ENCODE measurements at regions not wholly inside any gene's neighbourhood (a gene's known extent, or its start where the extent isn't known, plus 50 kb on each side); places are given as distances from the start of the nearest gene placed in this dataset.

DNA sequence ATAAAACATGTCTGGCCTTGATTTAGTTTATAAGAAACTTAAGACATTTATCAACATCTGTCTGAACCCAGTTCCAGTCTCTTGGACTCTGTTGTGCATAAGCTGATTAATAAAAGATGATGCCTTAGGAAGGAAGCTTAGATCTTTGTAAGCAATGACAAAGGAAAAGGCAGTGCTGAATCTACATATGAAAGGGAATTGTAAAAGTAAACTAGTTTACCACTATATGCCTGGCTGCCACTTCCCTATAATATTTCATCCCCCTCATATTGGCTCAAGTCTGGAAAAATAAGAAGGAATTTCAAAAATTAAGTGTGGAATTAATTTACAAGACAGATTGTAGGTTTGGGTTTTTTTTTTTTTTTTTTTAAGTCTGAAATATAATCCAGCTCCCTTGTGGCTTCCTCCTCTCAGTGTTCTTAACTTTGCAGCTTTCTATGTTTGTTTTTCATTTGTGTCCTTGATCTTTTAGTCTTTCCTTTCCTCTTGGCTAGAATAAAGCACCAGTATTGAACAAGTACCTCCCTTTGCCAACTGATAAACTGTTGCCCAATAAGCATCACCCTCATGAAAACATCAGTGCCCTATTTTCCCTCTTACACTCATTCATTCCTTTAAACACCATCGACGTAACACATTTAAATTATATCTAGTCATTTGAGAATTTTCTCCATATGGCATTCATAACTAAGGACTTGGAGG, 146.7 kb upstream of the TBX18 start:
- H3K9me3 ChIP-seq (replicated peaks): no peaks in the 10 kb centered on the region
- H3K4me1 ChIP-seq: no peaks in the 10 kb centered on the region
- H3K27me3 ChIP-seq (ENCODE audit: low read depth): no peaks in the 10 kb centered on the region
- H3K36me3 ChIP-seq: no peaks in the 10 kb centered on the region
- DNase-seq: no peak
- TF ChIP-seq, protein P1, sequence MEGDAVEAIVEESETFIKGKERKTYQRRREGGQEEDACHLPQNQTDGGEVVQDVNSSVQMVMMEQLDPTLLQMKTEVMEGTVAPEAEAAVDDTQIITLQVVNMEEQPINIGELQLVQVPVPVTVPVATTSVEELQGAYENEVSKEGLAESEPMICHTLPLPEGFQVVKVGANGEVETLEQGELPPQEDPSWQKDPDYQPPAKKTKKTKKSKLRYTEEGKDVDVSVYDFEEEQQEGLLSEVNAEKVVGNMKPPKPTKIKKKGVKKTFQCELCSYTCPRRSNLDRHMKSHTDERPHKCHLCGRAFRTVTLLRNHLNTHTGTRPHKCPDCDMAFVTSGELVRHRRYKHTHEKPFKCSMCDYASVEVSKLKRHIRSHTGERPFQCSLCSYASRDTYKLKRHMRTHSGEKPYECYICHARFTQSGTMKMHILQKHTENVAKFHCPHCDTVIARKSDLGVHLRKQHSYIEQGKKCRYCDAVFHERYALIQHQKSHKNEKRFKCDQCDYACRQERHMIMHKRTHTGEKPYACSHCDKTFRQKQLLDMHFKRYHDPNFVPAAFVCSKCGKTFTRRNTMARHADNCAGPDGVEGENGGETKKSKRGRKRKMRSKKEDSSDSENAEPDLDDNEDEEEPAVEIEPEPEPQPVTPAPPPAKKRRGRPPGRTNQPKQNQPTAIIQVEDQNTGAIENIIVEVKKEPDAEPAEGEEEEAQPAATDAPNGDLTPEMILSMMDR (IDR thresholded peaks at IDR 0.05; ENCODE audit: borderline replicate concordance): no peak
- H3K4me3 ChIP-seq: no peak overlapping the region
- intact Hi-C loops (cut with micrococcal nuclease): no loop called here
- no peak overlapping the region for H3K27ac ChIP-seq (replicated peaks)

DNA sequence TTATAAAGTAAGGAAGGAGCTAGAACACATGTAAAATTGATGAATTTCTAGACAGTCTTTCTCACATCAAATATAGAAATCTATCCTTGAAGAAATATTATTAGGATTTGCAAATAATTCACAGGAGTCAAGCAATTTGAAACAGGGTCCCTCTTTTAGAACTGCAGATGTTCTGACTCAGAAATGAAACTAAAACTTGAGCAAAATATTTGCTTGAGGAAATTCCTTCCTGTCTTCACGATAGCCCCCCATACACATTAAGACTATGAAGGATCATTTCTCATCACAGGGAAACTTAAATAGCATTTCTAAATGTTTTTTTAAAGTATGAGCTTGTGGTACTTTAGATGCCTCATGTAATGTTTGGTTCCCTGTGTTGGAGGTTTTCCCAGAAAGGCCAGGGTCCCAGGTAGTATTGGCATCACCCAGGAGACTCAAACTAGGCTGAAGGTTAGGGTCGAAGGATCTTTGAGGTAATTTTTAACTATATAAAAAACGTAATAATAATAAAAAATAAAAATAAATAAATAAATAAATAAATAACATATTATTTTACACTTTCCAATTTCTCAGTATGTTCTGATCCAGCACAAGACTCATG, 144.0 kb upstream of the TBX18 start:
- intact Hi-C loops (cut with micrococcal nuclease): no loop called here
- Histone ChIP-seq H3K27me3 (ENCODE audit: low read depth) (no peaks in the 10 kb centered on the region), H3K36me3 (no peaks in the 10 kb centered on the region), H3K4me3 (no peak overlapping the region), H3K9me3 (replicated peaks) (no peaks in the 10 kb centered on the region), H3K4me1 (no peaks in the 10 kb centered on the region), H3K27ac (replicated peaks) (no peak overlapping the region)
- TF ChIP-seq, protein P1 (IDR thresholded peaks at IDR 0.05; ENCODE audit: borderline replicate concordance): no peak
- no peak for DNase-seq

DNA sequence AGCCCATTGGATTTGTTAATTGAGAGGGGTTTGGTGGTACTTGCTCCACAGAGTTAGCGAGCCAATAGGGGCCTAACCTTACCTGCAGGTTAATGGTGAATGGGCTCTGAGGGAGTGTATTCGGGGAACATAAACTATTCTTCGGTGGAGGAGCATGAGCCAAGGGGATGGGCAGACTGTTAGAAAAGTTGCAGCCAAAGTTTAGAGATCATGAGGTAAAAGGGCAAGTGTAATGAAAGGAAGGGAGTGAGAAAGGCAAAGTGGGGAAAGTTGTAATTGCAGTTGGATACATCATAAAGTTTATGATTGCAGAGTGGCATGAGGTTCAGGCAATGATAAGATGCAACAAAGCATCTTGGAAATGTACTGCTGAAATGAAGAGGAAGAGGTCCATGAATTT, 142.1 kb upstream of the TBX18 start:
- H3K4me1 ChIP-seq: no peaks in the 10 kb centered on the region
- no peak overlapping the region for H3K4me3 ChIP-seq
- intact Hi-C loops (cut with micrococcal nuclease): no loop called here
- no peak for DNase-seq
- H3K36me3 ChIP-seq: no peaks in the 10 kb centered on the region
- TF ChIP-seq, protein P1 (IDR thresholded peaks at IDR 0.05; ENCODE audit: borderline replicate concordance): no peak
- no peaks in the 10 kb centered on the region for H3K27me3 ChIP-seq (ENCODE audit: low read depth)
- H3K27ac ChIP-seq (replicated peaks): no peak overlapping the region
- no peaks in the 10 kb centered on the region for H3K9me3 ChIP-seq (replicated peaks)

DNA sequence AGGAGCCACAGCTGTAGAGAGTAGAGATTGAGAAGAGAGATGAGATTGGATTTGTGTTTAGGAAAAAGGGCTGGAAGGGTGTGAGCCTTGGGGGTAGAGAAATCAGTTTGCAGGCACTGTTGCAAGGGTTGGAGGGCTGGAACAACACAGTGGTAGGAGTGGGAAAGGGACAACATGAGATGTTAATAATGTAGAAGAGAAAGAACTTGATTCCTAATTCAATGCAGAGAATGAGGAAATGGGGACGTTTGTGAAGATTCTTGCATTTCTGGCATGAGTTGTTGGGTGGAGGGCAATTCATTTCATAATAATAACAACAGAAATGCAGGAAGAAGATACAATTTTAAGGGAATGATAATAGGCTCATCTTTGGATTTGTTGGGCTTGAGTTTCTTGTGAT, 141.4 kb upstream of the TBX18 start:
- TF ChIP-seq, protein P1 (IDR thresholded peaks at IDR 0.05; ENCODE audit: borderline replicate concordance): no peak
- Histone ChIP-seq H3K27me3 (ENCODE audit: low read depth) (no peaks in the 10 kb centered on the region), H3K27ac (replicated peaks) (no peak overlapping the region), H3K4me1 (no peaks in the 10 kb centered on the region), H3K4me3 (no peak overlapping the region), H3K36me3 (no peaks in the 10 kb centered on the region), H3K9me3 (replicated peaks) (no peaks in the 10 kb centered on the region)
- intact Hi-C loops (cut with micrococcal nuclease): no loop called here
- no peak for DNase-seq

DNA sequence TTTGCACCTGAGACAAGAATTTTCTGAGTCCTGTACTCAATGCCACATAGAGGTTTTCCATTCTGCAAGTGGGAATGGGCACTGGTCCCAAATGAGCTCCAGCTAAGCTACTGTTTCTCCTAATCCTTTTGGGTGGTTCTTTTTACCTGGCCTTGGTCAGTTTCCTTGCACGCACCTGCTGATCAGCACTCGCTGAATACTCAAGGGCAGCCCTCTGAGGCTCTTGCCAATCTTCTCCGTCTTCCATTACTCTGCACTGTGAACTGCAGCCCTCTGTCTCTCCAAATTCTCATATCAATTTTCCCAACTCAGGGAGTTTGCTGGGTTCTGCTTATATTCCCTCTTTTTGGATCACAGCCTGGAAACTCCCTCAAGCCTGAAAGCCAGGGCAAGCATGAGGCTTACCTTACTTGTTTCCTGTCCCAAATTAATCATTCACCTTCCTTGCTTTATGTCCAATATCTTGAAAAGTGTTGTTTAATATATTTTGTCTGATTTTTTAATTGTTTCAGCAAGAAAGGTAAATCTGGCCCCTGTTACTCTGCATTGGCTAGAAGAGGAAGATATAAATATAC, 138.0 kb upstream of the TBX18 start:
- Histone ChIP-seq H3K4me1 (no peaks in the 10 kb centered on the region), H3K36me3 (no peaks in the 10 kb centered on the region), H3K27ac (replicated peaks) (no peak overlapping the region), H3K4me3 (no peak overlapping the region), H3K9me3 (replicated peaks) (peaks cover 8% of the 10 kb centered on the region), H3K27me3 (ENCODE audit: low read depth) (no peaks in the 10 kb centered on the region)
- TF ChIP-seq, protein P1 (IDR thresholded peaks at IDR 0.05; ENCODE audit: borderline replicate concordance): no peak
- no peak for DNase-seq
- intact Hi-C loops (cut with micrococcal nuclease): no loop called here
